ENCODE measurements at regions not wholly inside any gene's neighbourhood (a gene's known extent, or its start where the extent isn't known, plus 50 kb on each side); places are given as distances from the start of the nearest gene placed in this dataset.

GRCh38 chr6:106035655-106036054 lies 50.5 kb upstream of the PRDM1 start:
- no peak for DNase-seq (ENCODE audit: low read depth)

DNA sequence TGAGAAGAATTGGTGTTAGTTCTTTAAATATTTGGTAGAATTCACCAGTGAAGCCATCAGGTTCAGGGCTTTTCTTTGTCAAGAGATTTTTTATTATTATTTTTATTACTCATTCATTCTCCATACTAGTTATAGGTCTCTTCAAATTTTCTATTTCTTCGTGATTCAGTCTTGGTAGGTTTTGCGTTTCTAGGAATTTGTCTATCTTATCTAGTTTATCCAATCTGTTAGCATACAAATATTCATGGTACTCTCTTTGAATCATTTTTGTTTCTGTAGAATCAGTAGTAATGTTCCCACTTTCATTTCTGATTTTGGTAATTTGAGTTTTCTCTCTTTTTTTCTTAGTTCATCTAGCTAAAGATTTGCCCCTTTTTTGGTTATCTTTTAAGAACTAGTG lies 52.3 kb upstream of the PRDM1 start:
- no peak for DNase-seq (ENCODE audit: low read depth)

- no peak for DNase-seq (ENCODE audit: low read depth)
Measured at GRCh38 chr6:106027758-106028157, 58.4 kb upstream of the PRDM1 start.

- DNase-seq (ENCODE audit: low read depth) = no peak
Measured at GRCh38 chr6:106026748-106027715, 59.1 kb upstream of the PRDM1 start.

DNA sequence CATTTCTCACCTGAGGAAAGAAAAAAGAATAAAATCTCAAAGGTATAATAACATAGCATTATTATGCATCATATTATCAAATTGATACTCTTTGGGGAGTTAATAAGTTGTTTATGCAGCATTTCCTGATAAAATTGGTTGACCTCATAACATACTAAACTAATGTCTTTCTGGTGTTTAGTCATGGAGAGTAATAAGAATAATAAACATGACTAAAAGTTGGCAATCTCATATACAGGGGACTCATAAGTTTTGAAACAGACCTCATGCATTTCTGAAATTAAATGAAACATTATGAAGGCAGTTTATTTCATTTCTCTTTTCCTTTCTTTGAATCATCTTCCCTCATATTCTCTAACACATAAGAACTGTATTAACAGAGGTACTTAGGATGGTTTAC lies 60.5 kb upstream of the PRDM1 start:
- no peak for DNase-seq (ENCODE audit: low read depth)

DNA sequence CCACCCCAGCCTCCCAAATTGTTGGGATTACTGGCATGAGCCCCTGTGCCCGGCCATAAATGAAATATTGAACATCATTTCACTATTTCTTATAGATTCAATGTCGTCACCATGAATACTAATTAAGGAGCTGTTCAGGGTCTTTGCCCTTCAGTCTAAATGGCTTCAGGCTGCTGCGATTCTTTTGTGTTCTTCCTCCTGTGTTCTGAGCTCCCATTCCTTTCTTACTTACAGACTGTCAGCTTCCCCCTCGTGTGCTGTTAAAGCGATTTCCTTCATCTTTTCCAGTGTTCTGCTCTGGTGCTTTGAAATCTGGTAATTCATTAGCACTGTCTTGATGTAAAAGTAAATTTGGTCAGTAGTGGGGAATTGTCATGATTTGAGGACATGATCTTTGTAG lies 63.3 kb upstream of the PRDM1 start:
- no peak for DNase-seq (ENCODE audit: low read depth)

DNA sequence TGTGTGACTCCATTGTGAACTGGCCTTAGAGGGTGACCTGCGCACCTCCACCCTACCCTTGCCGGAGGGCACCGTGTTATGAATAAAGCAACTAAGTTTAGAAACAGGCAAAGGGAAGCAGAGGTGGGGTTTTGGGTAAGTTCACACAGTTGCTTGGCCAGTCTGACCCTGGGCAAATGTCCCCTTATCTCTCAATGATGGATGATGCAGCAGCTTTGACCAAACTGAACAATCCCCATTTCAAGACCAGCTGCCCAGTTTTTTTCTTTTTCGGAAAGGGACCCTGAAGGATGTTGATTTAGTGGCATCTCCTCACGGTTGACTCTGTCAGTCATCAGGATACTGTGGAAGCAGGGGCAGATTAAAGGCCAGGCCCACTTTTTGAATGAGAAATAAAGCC lies 68.7 kb upstream of the PRDM1 start:
- DNase-seq (ENCODE audit: low read depth) = no peak

DNA sequence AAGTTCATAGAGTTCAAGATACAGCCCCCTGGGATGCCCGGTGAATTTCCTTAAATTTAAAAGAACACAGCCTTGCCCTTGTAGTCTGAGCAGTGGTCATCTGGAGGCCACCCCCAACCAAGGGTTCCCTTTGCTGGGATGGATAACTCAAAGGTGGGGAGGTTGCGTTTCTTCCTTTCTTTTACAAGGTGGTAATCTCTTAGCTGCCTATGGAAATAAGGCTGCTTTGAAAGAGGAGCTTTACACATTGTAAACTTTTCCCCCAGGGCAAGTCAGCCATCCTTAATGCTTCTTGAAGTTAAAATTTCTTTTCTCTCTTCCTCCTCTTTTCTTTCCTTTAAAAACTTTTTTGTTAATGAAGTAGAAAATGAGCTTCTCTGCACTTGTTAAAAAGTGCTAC lies 71.2 kb upstream of the PRDM1 start:
- no peak for DNase-seq (ENCODE audit: low read depth)

DNA sequence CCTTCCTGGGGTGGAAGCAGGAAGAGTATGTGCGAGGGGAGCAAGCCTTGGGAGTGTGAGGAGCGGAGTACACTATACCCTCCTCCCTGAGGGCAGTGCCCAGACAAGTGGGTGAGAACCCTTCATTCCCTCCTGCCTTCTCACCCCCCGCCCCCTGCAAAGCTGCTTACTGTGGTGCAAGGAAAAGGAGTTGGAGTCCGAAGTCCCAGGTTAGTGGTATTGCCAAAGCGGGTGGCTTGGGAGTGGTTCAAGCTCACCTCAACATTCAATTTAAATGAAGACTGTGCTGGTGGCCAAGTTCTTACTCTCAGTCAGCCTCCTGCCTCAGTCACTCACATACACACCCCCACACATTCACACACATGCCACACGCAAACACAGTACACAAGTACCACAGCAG lies 74.7 kb upstream of the PRDM1 start:
- no peak for DNase-seq (ENCODE audit: low read depth)

DNA sequence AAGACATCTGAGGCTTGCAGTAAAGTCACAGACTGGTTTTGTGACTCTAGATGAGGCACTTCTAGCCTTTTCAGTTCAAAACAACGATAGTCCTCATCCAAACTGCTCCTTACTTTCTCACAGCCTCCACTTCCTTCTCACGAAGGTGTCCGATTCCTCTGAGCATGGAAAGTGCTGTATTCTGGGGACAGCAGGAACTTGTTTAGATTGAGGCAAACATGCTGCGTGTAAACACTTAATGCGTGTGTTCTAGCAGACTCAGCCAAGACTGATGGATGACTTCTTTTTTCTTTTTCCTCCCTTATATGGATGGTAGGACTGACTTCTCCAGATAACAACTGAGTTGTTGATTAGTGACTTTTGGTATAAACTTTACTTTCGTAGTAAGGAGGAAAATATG lies 80.2 kb upstream of the PRDM1 start:
- no peak for DNase-seq (ENCODE audit: low read depth)

DNA sequence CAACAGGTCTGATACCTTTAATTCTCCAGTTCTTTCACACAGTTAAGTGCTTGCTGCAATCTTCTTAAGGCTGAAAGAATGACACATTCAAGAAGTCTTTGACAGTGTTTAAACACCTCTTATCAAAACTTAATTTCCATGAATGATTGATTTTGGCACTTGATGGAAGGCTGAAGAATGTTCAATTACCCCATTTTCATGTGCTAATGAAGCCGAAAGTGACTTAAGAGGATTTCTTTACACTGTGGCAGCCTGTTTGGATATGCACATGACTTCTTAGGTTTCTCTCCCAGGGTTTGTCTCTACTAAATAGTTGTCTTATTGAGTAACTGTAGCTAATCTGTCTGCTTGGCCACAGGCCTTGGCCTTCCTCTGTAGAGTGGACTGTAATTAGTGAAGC lies 81.1 kb upstream of the PRDM1 start:
- no peak for DNase-seq (ENCODE audit: low read depth)

DNA sequence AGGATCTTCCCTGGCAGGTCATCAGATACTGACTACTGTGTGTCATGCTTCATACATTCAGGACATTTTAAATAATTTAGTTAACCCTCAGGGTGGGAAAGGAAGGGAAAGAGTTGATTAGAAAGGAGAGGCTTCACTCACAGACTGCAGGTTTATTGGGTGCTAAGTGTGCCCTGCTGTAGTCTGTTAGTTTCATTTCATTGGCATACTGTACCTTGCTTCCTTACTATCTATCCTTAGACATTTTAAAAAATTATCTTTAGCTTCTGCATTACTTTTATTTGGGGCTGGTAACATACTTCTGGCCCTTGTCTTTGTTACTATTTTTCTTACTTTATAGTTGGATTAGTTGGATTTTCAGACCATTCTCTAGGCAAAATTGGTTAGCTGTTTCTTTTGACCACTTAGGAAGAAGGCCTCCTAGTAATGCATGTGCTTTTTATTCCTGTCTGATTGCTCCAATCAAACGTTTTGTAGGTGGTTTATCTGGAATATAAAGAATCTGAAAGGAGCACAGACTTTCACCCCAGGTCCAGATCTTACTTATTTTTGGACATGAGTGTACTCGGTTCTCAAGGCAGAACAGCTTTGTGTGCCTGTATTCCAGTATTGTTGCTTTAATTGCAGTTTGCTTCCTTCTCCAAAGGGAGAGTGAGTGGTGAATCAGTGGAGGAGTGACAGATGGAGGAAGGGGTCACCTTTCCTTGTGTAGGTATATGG lies 82.7 kb upstream of the PRDM1 start:
- no peak for DNase-seq (ENCODE audit: low read depth)

DNA sequence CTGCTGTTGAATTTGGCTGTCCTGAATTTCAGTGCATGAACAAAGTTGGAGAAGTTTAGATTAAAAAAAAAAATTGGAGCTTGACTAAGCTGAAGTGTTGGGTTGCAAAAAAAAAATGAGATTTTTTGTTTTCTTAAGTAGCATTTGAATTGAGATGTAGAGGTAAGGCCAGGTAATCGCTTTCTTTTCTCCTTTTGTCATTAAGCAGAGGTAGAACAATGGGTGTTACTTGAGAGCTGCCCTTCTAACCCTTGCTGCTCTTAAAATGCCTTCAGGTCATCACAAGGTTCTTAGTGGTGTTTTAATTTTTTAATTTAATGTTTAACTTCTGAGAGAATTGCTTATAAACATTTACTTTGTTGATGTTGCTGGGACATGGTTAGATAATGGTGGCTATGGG lies 84.1 kb upstream of the PRDM1 start:
- no peak for DNase-seq (ENCODE audit: low read depth)

GRCh38 chr6:106000935-106001334 lies 85.2 kb upstream of the PRDM1 start:
- no peak for DNase-seq (ENCODE audit: low read depth)

DNA sequence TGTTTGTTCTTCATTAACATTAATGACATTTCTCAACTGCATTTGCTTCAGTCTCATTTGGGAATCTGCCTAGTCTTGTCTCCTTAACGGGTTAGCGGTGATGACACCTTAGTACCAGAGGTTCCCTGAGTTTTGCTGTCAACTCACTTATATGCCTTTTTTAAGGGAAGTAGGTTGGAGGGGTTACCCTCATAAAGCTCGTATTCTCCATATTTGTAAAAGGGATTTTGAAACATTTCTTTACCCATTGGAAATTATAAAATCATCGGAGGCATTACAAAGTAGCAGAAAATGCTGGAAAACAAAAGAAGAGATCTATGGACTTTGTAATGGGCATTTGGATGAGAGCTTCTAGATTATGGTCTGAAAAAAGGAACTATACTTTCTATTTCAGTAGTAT lies 88.7 kb upstream of the PRDM1 start:
- DNase-seq (ENCODE audit: low read depth) = no peak

GRCh38 chr6:105995391-105995865 lies 90.7 kb upstream of the PRDM1 start:
- no peak for DNase-seq (ENCODE audit: low read depth)

- peak; percentile 13 for DNase-seq (ENCODE audit: low read depth)
Measured at GRCh38 chr6:105994591-105995390, 91.3 kb upstream of the PRDM1 start.

DNA sequence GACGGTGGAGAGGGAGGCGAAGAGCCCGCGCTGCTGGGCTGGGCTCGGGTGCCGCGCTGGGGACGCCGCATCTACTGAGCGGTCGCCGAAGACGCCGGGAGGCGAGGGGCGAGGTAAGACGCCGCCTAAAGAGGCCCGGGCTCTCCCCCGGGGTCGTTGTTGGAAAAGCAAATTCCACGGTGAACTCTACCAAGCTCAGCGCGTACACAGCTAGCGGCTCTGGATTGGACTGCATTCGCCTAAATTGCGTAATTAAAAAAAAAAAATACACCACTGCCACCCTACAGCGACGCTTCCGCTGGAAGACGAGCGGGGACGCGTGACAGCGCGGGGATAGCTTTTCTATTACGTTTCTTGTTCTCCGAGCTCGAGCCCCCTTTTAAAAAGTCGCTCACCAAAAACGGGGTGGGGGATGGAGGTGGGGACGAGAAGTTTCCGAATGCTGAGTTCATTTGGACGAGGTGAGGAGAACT lies 92.0 kb upstream of the PRDM1 start:
- DNase-seq (ENCODE audit: low read depth) = peak; percentile 7

- no peak for DNase-seq (ENCODE audit: low read depth)
Measured at GRCh38 chr6:105993341-105994117, 92.6 kb upstream of the PRDM1 start.

DNA sequence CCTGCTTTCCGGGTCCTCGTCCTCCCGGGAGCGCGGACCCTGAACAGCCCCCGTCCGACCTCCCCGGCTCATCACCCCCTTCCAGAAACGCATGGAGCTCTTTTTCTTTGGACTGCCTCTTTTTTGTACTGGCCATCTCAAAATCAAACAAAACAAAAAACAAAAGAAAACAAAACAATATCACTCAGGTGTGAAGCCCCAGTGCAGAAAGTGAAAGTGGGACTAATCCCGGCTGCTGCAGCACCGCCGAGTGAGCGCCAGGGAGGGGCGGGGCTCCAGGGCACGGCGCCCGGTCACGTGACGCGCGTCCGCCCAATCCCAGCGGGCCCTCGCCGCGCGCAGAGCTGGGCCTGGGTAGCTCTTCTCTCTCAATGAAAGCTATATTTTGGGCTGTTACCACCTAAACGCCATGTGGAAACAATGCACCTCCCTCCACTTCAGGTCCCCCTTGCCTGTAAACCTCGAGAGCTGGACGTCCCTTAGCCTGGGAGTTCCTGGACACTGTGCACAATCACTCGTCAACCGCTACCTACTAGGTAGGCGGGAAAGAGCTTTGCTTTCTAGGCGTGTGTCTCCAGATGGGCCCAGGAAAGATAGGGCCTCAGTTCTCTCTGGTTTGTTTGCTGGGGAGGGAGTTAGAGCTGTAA lies 93.7 kb upstream of the PRDM1 start:
- DNase-seq (ENCODE audit: low read depth) = peak; percentile 76
